Stimulated activated CD4-positive, alpha-beta T cell treated with anti-CD3 and anti-CD28 coated beads, Interleukin-1b, Interleukin-23, amount 100 ng/mL, for 1 hour (primary cell): ENCODE measurements at regions not wholly inside any gene's neighbourhood (a gene's known extent, or its start where the extent isn't known, plus 50 kb on each side); places are given as distances from the start of the nearest gene placed in this dataset.
"Not testable (repeated sequence)": the region's sequence is repeated elsewhere in the genome, so short reads cannot be mapped to it uniquely, and the experiment has no call there.

ENCODE experiments used
- DNase-seq, 2 donors: peaks; one replicate each; pipeline ENCODE4 v3.0.0-alpha.2; 2020; ENCODE audit warnings: low read depth in 2 of 2

- DNase-seq = no peak
Measured at GRCh38 chr2:131827481-131828163, 299.9 kb downstream of the CCDC74A start.

DNA sequence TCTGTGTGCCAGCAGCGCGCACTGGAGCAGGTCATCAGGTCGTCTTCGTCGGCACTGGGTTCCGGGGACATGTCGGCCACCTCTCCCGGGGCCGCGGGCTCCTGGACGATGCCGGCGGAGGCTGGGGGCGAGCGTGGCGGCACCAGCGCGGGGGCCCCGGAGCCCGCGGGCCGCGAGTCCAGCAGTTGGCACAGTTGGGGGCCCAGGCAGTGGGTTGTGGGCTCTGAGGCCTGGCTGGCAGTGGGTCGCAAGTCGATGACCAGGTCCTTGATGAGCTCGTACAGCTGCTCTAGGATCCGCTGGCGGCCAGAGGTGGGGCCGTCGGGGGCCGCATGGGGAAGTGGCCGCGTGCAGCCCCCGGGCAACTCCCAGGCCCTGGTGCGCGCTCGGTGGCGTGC is 300.5 kb downstream of the CCDC74A start:
- no peak for DNase-seq

DNA sequence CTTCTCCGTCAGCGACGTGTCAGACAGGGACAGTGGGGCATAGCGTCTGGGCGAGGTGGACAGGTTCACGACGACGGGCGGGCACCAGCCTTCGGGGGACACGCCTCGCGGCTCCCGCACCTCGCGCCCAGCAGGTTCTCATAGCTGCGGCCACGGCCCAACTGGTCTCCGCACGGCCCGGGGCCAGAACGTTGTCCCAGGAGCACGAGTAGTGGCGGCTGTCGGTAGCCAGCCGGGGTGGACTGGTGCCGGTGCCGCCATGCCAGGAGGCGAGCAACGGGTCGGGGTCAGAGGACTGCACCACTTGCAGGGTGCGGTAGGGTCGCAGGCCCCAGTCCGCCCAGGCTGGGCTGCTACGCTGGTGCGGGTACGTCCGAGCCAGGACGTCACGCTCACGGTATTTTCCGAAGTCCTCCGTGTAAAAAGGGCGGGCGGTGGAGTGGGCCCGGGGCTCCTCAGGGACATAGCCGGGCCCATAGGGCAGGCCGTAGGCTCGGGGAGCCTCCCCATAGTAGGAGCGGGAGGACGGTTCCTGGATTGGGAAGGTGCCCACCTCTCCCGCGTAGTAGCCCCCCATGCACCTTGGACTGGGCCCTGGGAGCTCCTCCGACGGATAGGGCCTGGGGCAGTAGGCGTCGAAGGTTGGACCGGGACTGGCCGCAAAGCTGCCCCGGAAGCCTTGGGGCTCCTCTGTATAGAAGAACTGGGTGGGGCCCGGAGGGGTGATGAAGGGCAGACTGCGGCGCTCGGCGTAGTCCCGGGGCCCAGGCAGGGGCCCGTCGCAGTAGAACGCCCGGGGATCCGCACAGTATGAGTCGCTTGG is 301.2 kb downstream of the CCDC74A start:
- DNase-seq = not testable (repeated sequence)

GRCh38 chr2:131829456-131830241 is 302.0 kb downstream of the CCDC74A start:
- DNase-seq = not testable (repeated sequence)

GRCh38 chr2:131830242-131830945 is 302.7 kb downstream of the CCDC74A start:
- DNase-seq = not testable (repeated sequence)

DNA sequence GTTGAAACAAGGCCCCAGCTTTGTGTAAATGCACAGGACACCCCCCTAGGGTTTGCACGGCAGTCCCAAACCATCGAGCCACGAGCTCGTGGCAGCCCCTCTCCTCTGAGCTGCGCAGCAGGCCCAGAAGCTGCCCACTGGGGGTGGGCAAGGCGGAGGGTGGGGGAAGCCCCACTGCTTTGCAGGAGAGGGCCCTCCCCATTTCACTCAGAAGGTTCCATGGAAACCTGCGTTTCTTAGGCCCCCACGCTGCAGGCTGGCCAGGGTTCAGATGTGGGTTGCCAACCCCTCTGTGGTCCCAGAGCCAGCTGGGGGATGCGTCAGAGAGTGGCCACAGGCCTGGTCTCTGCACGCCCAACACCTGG is 303.2 kb downstream of the CCDC74A start:
- not testable (repeated sequence) for DNase-seq

DNA sequence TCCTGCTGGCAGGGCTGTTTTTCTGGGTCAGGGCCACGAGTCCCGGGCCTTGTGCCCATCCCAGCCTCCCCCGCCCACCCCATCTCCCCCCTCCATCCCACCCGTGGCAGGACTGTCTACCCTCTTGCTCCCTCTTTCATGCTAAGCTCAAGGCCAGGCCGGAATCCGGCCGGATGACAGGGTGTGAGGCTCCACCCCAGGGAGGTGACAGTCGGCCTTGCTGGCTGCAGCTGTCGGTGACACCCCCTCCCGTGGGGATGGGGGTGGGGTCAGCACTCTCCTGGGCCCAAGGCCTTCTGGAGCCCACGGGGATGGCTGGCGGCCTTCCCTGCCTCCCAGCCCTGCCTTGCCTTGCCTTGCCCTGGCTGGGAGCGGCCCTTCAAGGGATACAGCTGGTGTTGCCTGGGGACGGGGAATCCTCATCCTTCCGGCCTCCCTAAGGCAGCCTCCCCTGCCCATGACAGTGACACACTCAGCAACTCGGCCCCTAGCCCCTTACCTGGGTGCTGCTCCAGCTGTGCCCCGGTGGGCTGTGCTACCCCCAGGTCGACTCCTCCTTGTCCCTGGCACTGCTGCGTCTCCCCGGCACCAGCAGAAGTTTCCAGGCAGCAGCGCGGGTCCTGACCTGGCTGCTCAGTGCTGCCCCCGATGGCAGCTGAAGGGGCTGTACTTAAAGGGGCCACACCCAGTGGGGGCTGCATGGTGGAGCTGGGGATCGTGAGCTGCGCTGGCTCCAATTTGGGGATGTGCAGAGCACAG is 303.9 kb downstream of the CCDC74A start:
- DNase-seq = not testable (repeated sequence)

DNA sequence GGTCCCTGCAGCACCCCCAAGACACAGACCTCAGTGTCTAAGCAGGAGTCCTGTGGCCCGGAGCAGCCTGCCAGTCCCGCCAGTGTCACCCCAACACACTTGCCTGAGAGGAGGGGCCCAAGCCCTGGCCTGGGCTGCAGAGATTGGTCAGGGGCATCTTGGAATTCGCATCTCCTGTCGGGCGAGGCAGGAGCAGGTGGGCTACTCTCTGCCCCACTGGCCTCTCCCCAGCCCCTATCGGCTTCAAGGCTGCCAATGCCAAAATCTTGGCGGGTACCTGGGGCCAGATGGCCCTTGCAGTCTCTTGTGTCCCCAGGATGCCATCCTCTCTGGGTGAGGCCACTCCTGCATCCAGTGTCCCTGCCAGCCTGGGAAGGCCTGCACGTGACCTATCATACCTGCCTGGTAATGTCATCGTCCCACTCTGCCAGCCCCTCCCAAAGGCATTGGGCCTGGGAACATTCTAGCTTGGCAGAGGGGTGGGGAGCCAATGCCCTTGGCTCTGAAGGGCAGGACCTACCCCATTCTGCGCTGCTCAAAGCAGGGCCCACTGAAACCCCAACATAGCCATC is 304.6 kb downstream of the CCDC74A start:
- not testable (repeated sequence) for DNase-seq

- not testable (repeated sequence) for DNase-seq
Measured at GRCh38 chr2:131832917-131833316, 305.2 kb downstream of the CCDC74A start.

- not testable (repeated sequence) for DNase-seq
Measured at GRCh38 chr2:131833367-131834202, 305.9 kb downstream of the CCDC74A start.

GRCh38 chr2:131834203-131835020 is 306.7 kb downstream of the CCDC74A start:
- not testable (repeated sequence) for DNase-seq

- not testable (repeated sequence) for DNase-seq
Measured at GRCh38 chr2:131835022-131835421, 307.3 kb downstream of the CCDC74A start.

- no peak for DNase-seq
Measured at GRCh38 chr2:131835621-131836091, 308.0 kb downstream of the CCDC74A start.

DNA sequence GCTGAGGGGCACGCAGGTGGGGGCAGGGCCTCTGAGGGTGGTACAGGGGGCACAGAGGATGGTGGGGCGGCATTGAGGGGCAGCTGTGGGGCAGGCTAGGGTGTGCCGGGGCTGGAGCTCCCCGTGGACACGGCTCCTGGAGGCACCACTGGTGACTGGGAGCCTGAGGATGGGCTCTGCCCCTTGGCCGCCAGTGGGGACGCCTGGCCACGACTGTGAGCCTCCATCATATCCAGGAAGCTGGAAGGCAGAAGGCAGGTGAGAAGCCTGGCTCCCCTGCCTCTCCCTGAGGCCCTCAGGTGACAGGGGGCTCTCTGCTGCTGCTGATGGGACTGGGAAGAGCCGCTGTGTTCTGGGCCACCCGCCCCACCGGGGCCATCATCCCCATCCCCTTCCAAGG is 308.4 kb downstream of the CCDC74A start:
- not testable (repeated sequence) for DNase-seq

- not testable (repeated sequence) for DNase-seq
Measured at GRCh38 chr2:131844044-131844443, 316.4 kb downstream of the CCDC74A start.

GRCh38 chr2:131856202-131856601 is 305.6 kb downstream of the ANKRD30BL start:
- not testable (repeated sequence) for DNase-seq

- DNase-seq = not testable (repeated sequence)
Measured at GRCh38 chr2:131858197-131858596, 303.6 kb downstream of the ANKRD30BL start.
